Esophagus muscularis mucosa (tissue), 3 donors: ENCODE measurements at regions not wholly inside any gene's neighbourhood (a gene's known extent, or its start where the extent isn't known, plus 50 kb on each side); places are given as distances from the start of the nearest gene placed in this dataset.

Experiments
- POLR2A ChIP-seq: fragments of 450-650 bp; IDR thresholded peaks from one replicate; pipeline ENCODE4 v1.6.1; 2017; ENCODE audit warnings: antibody characterized with exemption, moderate library complexity, mild to moderate bottlenecking, low read depth
- POLR2AphosphoS5 ChIP-seq, 2 donors: sonication (generic); formaldehyde crosslinking; IDR thresholded peaks; one replicate each; pipeline ENCODE4 v1.6.1; 2017; ENCODE audit warnings: antibody characterized with exemption in 2 of 2
- TF ChIP-seq, protein P1 (sequence below), 3 experiments: fragments of 200-600 bp in 2 of 3; fragments of 450-650 bp in 1 of 3; sonication (generic) in 2 of 3; IDR thresholded peaks; one replicate each; pipeline ENCODE4 v1.5.1; 2017 to 2019; ENCODE audit warnings: antibody characterized with exemption in 3 of 3, mild to moderate bottlenecking in 2 of 3, moderate library complexity in 1 of 3

DNA sequence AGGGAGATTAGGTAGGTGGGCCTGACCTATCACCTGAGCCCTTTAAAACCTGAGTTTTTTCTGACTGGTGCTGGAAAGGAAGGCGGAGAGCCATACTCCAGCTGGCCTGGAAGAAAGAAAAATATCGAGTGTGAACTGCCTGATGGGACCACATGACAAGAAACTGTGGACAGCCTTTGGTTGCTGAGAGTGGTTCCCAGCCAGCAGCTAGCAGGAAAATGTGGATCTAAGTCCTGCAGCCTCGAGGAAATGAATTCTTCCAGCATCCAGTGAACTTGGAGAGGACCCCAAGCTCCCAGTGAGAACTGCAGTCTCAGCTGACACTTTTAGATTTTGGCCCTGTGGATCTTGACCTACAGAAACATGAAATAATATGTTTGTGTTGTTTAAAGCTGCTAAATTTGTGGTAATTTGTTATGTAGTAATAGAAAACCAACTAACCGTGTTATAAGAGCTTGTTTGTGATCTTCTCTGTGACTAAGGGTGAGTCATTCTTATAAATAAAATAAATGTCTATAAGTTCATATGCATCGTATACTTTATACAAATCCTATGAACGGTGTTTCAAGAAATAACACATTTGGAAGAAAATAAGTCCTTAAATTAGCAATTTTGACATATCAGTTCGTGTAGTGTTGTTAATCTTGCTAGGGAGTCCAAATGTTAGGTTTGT, 359.6 kb downstream of the BMP4 start:
- TF ChIP-seq, protein P1, sequence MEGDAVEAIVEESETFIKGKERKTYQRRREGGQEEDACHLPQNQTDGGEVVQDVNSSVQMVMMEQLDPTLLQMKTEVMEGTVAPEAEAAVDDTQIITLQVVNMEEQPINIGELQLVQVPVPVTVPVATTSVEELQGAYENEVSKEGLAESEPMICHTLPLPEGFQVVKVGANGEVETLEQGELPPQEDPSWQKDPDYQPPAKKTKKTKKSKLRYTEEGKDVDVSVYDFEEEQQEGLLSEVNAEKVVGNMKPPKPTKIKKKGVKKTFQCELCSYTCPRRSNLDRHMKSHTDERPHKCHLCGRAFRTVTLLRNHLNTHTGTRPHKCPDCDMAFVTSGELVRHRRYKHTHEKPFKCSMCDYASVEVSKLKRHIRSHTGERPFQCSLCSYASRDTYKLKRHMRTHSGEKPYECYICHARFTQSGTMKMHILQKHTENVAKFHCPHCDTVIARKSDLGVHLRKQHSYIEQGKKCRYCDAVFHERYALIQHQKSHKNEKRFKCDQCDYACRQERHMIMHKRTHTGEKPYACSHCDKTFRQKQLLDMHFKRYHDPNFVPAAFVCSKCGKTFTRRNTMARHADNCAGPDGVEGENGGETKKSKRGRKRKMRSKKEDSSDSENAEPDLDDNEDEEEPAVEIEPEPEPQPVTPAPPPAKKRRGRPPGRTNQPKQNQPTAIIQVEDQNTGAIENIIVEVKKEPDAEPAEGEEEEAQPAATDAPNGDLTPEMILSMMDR (IDR thresholded peaks at IDR 0.05), result no peak
- no peak for TF ChIP-seq POLR2A
- no peak for TF ChIP-seq POLR2AphosphoS5 (IDR thresholded peaks at IDR 0.05)
